HG03354 (cell line): ENCODE measurements at regions not wholly inside any gene's neighbourhood (a gene's known extent, or its start where the extent isn't known, plus 50 kb on each side); places are given as distances from the start of the nearest gene placed in this dataset.
"Not testable (repeated sequence)": the region's sequence is repeated elsewhere in the genome, so short reads cannot be mapped to it uniquely, and the experiment has no call there.

Source experiments
- ATAC-seq: cut with Tn5 transposase; IDR thresholded peaks from one replicate; pipeline ENCODE4 v1.9.1; 2021; ENCODE audit warnings: mild to moderate bottlenecking; ENCODE audit not compliant: unreplicated experiment, poor library complexity, severe bottlenecking

DNA sequence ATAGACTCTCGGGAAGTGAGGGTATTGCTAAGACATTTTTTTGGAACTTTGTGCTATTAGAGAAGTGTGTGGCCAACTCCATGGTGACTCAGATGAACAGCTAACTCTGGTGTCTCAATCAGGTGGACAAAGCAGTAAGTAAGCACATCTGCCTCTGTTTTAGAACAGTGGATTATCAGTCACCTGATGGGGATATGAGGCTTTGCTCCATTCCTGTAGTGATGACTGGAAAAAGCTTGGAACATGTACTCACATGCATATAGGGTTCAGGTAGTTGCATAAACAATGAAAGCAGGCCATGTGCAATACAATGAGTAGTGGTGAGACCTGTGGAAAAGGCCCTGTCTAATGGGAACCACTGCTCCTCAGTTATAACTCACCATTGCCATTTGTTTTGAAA lies 168.2 kb upstream of the FBN2 start:
- ATAC-seq, result no peak

DNA sequence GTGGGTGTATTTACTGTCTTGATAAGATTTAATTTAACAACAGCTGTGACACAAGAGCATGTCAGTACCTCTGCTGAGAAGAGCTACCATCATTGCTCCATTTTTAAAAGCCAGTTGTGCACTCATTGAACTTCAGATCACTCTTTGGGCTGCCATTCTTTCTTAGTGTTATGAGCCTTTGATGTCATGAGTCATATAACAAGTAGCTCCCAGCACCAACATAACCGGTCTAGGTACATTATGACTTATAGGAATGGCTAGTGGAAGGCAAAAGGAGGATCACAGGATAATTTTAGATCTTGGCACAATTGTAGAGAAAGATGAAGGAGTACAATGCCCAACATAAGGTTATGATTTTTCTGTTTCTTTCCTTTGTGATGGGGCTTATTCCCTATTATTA lies 170.8 kb upstream of the FBN2 start:
- no peak for ATAC-seq

DNA sequence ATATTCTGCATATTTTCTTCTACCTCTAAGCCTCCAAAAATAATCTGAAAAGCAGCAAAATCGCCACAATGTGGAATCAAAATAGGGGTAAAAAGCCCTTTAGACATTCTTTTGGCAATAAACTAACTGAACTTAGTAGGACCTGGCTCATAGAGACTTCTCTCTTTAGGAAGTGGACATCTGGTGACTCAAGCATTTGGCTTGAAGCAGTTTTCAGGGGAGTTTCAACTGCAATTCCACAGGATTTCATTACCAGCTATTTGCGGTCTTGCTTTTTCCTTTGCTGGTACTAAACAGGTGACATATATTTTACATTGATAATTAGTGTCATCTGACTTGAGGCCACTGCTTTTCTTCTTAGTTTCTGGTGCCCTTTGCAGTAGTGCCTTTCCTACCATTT lies 173.2 kb upstream of the FBN2 start:
- no peak for ATAC-seq

DNA sequence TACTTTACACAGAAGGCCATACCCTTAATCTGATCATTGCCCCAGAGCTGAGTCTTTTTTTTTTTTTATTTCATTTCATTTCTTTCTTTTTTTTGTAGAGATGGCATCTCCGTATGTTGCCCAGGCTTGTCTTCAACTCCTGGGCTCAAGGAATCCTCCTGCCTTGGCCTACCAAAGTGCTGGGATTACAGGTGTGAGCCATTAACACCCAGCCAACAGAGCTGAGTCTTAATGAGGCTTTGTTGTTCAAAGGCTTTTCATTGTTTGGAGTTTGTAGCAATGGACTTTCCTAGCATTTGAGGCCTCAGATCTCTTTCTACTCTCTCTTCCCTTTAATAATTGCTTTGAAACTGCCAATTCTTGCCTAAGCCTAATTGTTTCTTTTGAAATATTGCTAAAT lies 176.5 kb upstream of the FBN2 start:
- ATAC-seq, result no peak

GRCh38 chr5:128722551-128722950 lies 184.5 kb upstream of the FBN2 start:
- ATAC-seq, result no peak

DNA sequence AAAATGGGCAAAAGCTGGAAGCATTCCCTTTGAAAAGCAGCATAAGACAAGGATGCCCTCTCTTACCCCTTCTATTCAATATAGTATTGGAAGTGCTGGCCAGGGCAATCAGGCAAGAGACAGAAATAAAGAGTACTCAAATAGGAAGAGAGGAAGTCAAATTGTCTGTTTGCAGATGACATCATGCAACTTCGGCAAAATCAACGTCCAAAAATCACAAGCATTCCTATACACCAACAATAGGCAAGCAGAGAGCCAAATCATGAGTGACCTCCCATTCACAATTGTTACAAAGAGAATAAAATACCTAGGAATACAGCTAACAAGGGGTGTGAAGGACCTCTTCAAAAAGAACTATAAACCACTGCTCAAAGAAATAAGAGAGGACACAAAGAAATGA lies 192.0 kb upstream of the FBN2 start:
- ATAC-seq, result not testable (repeated sequence)

- not testable (repeated sequence) for ATAC-seq
Measured at GRCh38 chr5:128735656-128736055, 197.6 kb upstream of the FBN2 start.

DNA sequence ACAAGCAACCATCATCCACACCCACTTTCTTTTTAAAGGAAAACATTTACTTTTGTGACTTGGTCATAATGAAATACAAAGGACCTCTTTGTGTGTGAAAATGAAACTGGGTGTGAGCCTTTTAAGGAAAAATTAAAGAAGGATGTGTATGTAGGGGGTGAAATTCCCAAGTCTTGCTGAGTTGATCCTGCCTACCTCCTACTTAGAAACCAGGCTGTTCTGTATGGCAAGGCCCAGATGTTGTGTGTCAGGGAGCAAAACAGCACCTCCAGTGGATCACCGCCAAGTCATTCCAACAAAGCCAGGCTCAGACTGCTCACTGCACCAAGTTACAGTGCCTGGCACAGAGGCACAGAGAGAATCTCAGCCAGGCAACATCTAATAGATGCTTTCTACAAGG lies 198.5 kb upstream of the FBN2 start:
- ATAC-seq, result no peak

GRCh38 chr5:128749136-128749898 lies 211.3 kb upstream of the FBN2 start:
- ATAC-seq, result no peak

- ATAC-seq, result no peak
Measured at GRCh38 chr5:128750155-128750554, 212.1 kb upstream of the FBN2 start.

DNA sequence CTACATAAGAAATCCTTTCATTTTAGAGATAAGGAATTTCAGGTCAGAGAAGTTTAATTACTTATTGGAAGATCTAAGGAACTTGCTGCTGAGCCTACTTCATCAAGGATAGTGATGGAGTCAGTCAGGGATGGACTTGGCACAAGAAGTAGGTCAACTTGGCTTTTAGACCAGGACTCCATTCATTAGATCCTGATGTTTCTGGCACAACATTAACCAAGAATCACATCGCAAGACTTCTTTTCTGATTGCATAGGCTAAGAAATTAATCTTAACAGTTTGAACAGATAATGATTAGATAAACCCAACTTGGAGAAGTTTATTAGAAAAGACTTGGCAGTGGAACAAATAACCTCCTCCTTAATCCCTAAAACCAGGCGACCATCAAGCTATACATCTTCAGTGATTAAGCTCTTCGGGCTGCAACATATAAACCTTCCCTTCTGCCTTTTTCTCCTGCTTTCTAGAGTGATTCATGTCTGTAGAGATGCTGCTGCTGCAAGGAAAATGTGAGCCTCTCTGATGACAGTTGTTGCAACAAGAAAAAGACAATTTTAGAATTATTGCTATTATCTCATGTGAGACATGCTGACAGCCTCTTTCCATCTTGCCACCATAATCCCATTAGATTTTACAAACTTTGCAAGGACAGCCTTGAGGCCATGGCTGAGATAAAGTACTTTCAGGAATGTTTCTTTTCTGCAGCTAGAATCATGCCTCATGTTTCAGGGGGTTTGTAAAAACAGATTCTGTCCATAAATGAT lies 207.9 kb upstream of the SLC27A6 start:
- no peak for ATAC-seq

- ATAC-seq, result no peak
Measured at GRCh38 chr5:128762661-128763306, 202.5 kb upstream of the SLC27A6 start.

DNA sequence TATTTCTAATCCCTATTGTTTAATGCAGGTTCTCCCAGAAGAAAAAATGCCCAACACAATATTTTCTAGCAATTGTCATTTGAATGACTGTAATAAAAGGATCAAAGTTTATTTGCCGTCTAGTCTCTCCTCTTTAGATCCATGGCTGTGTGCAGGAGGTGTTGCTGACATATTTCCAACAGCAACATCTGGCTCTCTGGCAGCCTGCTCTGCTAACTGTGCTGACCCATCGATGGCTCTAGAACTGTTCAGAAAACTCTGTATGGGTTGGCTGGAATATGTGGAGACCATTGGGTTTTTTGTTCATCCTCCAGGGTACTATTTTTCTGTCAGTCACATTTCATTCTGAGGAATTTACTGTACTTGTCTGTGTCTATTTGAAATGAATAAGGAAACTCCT lies 202.0 kb upstream of the SLC27A6 start:
- no peak for ATAC-seq

GRCh38 chr5:128764601-128765310 lies 200.5 kb upstream of the SLC27A6 start:
- no peak for ATAC-seq

DNA sequence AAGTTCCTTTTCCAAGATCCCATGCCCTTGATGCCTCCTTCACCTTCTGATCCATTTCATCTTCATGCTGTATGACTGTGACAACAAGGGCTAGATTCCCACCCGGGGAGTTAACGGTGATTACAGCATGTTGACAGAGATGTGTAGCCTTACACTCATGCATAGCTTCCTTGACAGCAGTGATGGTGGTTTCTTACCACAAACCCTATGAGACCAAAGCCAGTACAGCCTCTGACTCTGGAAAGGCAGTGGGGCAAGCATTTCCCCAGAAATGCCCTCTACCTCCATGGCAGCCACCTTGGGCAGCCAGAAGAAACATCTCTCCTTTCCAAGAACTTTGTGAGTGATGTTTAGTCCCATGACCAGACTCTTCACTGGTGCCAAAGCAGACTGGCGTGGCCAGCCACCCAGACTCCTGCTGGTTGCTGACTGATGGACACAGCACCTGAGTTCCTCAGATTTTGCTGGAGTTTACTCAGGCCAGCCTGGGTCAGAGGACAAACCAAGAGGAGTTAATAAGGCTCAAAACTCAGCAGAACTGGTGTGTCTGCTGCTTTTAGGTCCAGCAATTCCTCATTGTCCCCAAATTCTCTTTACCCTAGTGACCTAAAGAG lies 199.7 kb upstream of the SLC27A6 start:
- no peak for ATAC-seq

- ATAC-seq, result no peak
Measured at GRCh38 chr5:128766406-128766805, 198.9 kb upstream of the SLC27A6 start.

DNA sequence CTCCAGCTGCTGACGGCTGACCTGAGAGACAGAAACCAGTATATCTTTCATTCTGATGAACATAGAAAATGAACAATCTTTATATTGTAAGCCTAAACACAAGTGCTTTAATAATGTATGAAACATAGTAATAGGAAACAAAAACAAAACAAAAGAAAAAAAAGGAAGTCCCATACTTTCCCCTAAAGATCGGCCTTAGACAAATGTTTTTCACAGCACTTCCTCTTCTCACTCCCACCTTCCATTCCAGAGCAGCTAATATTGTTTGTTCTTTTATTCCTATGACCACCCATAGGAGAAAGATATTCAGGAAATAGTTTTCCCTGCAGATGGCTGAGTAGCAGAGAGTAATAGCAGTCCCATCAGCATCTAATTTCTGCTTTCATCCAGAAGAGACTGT lies 194.4 kb upstream of the SLC27A6 start:
- ATAC-seq, result no peak

DNA sequence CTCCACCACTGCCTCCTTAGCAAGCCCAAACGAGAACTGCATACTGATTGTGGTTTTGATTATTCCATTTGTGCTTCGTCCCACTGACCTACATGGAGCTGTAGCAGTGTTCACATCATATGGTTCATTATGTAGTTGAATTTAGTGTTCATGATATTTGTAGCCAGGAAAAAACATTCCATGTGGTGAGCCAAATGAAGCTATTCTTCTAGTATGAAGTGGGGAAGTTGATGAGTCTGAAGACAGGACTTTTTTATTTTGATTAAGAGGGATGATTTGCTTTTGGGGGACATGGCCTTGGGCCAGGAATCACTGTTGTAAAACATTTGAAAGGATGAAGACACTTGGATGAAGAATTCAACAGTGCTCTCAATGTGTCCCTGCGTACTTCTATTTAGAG lies 192.9 kb upstream of the SLC27A6 start:
- ATAC-seq, result no peak

DNA sequence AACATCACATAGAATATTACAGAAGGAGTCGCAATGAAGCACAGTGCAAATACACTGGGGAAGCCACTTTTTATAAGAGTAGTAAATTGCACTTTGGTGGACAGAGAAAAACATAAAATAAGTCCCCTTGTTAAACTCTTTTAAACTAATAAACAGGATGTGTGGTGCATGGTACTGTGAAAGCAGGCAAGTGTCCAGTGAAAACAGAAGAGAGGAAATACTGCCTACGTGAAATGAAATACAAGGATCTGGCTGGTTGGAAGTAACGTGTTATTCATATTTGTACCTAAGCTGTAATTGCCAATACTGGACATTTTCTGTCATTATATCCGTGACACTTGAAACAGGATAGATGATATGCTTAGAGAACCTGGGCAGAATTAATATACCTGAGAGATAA lies 191.9 kb upstream of the SLC27A6 start:
- no peak for ATAC-seq

- ATAC-seq, result no peak
Measured at GRCh38 chr5:128774605-128775004, 190.7 kb upstream of the SLC27A6 start.
